ENCODE measurements at regions not wholly inside any gene's neighbourhood (a gene's known extent, or its start where the extent isn't known, plus 50 kb on each side); places are given as distances from the start of the nearest gene placed in this dataset.
A peak's percentile ranks its signal among the peaks of the same experiment; 100 is the strongest.

DNA sequence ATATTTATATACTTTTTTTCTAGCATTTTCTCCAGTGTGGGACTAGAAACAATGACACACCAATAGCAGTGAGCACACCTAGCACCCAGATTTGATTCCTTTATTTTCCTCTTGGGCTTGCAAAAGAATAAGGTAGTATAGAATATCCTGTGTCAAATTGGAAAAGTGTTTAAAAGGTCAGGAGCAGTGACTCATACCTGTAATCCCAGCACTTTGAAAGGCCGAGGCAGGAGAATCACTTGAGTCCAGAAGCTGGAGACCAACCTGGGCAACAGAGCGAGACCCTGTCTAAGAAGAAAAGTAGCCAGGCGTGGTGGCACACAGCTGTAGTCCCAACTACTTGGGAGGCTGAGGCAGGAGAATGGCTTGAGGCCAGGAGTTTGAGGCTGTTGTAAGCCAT, 53.8 kb upstream of the SGPP1 start:
- FAIRE-seq: peak; percentile 6
- TF ChIP-seq POLR2A (IDR thresholded peaks at IDR 0.05; ENCODE audit: low read depth, low read length): no peak
- no peak for DNase-seq (ENCODE audit: insufficient read length, low spot score)

DNA sequence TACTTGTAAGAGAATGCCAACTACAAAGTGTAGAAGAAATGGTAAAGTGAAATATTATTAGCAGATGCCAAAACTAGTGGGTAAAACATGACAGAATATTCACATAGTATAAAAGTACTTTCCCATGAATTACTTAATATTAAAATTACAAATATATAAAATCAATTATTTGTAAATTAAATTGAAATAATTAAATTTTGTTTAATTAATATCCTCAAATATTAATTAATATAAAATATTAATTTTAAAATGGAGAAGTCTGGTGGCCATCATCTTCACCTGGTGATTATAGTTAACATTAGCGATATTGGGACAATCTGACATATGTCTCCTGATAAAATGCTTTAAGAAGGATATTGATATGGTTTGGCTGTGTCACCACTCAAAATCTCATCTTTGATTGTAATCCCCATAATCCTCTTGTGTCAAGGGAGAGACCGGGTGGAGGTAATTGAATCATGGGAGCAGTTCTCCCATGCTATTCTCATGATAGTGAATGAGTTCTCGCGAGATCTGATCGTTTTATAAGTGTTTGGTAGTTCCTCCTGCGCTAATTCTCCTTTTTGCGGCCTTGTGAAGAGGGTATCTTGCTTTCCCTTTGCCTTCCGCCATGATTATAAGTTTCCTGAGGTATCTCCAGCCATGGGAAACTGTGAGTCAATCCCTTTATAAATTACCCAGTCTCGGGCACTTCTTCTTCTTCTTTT, 55.0 kb upstream of the SGPP1 start:
- FAIRE-seq (no peak), DNase-seq (ENCODE audit: insufficient read length, low spot score) (no peak)
- TF ChIP-seq POLR2A (IDR thresholded peaks at IDR 0.05; ENCODE audit: low read depth, low read length): no peak

GRCh38 chr14:63788011-63788933, 60.4 kb upstream of the SGPP1 start:
- DNase-seq (ENCODE audit: insufficient read length, low spot score): no peak
- no peak for TF ChIP-seq POLR2A (IDR thresholded peaks at IDR 0.05; ENCODE audit: low read depth, low read length)
- FAIRE-seq: no peak

GRCh38 chr14:63793376-63793775, 59.4 kb upstream of the SYNE2 start:
- FAIRE-seq (no peak), DNase-seq (ENCODE audit: insufficient read length, low spot score) (no peak)
- TF ChIP-seq POLR2A (IDR thresholded peaks at IDR 0.05; ENCODE audit: low read depth, low read length): no peak

DNA sequence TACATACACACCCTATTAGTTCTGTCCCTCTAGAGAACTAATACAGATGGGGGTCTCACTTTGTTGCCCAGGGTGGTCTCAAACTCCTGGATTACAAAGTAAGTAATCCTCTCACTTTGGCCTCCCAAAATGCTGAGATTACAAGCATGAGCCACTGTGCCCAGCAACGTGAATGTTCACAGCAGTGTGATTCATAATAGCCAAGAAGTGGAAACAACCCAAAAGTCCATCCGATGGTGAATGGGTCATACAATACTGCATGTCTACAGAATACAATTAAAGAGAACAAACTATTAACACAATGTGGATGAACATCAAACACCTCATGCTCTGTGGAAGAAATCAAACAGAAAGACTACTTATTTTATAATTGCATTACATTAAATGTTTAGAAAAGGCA, 57.3 kb upstream of the SYNE2 start:
- no peak for DNase-seq (ENCODE audit: insufficient read length, low spot score)
- FAIRE-seq: no peak
- no peak for TF ChIP-seq POLR2A (IDR thresholded peaks at IDR 0.05; ENCODE audit: low read depth, low read length)

DNA sequence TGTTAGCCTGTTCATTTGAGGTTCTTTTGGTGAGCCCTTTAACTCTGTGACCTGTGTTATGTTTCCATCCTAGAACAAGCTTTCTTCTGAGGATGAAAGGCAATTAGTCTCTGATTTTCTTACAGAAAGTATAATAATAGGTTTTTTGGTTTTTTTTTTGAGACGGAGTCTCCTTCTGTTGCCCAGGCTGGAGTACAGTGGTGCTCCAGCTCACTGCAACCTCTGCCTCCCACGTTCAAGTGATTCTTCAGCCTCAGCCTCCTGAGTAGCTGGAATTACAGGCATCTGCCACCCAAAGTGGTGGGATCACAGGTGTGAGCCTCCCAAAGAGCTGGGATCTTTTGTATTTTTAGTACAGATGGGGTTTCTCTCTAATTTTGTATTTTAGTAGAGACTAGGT, 52.7 kb upstream of the SYNE2 start:
- DNase-seq (ENCODE audit: insufficient read length, low spot score): no peak
- TF ChIP-seq POLR2A (IDR thresholded peaks at IDR 0.05; ENCODE audit: low read depth, low read length): no peak

GRCh38 chr14:63800651-63801375, 52.0 kb upstream of the SYNE2 start:
- no peak for FAIRE-seq
- peak; percentile 14 for DNase-seq (ENCODE audit: insufficient read length, low spot score)
- no peak for TF ChIP-seq POLR2A (IDR thresholded peaks at IDR 0.05; ENCODE audit: low read depth, low read length)

More for the DNA sequence above, 52.7 kb upstream of the SYNE2 start:
- no peak for FAIRE-seq

Measured in H54 (cell line).